ENCODE measurements at regions not wholly inside any gene's neighbourhood (a gene's known extent, or its start where the extent isn't known, plus 50 kb on each side); places are given as distances from the start of the nearest gene placed in this dataset.
"Not testable (repeated sequence)": the region's sequence is repeated elsewhere in the genome, so short reads cannot be mapped to it uniquely, and the experiment has no call there.

GRCh38 chr4:152185786-152186550, 349.9 kb downstream of the FBXW7 start:
- no peaks in the 10 kb centered on the region for H3K9me2 ChIP-seq (replicated peaks; ENCODE audit: insufficient read depth)
- H2AFZ ChIP-seq: no peak overlapping the region
- no peak overlapping the region for H3K4me3 ChIP-seq
- WGBS (ENCODE audit: low lambda C conversion rate, missing lambda C conversion rate): 81% methylated on average over 8 of the region's 8 CpGs
- TF ChIP-seq CTCF (IDR thresholded peaks at IDR 0.05; ENCODE audit: poor library complexity) (no peak), EZH2phosphoT487 (IDR thresholded peaks at IDR 0.05; ENCODE audit: low read depth, severe bottlenecking, unreplicated experiment) (no peak), EZH2 (IDR thresholded peaks at IDR 0.05; ENCODE audit: borderline replicate concordance) (no peak)
- no peaks in the 10 kb centered on the region for H3K27me3 ChIP-seq
- no peaks in the 10 kb centered on the region for H3K4me1 ChIP-seq (ENCODE audit: insufficient read depth)
- no peaks in the 10 kb centered on the region for H3K36me3 ChIP-seq (replicated peaks; ENCODE audit: insufficient read depth, low read depth)
- DNase-seq (ENCODE audit: low spot score): no peak
- no peak overlapping the region for H3K27ac ChIP-seq
- H4K20me1 ChIP-seq (ENCODE audit: insufficient read depth, poor library complexity, severe bottlenecking): no peaks in the 10 kb centered on the region
- no peaks in the 10 kb centered on the region for H3K79me2 ChIP-seq
- H3K4me2 ChIP-seq: no peak overlapping the region
- no peaks in the 10 kb centered on the region for H3K9me3 ChIP-seq (ENCODE audit: low read depth)

GRCh38 chr4:152181150-152181549, 354.7 kb downstream of the FBXW7 start:
- H2AFZ ChIP-seq: no peak overlapping the region
- TF ChIP-seq EZH2phosphoT487 (IDR thresholded peaks at IDR 0.05; ENCODE audit: low read depth, severe bottlenecking, unreplicated experiment): no peak
- TF ChIP-seq CTCF (IDR thresholded peaks at IDR 0.05; ENCODE audit: poor library complexity): no peak
- TF ChIP-seq EZH2 (IDR thresholded peaks at IDR 0.05; ENCODE audit: borderline replicate concordance): no peak
- no peak overlapping the region for H3K27ac ChIP-seq
- H4K20me1 ChIP-seq (ENCODE audit: insufficient read depth, poor library complexity, severe bottlenecking): no peaks in the 10 kb centered on the region
- no peaks in the 10 kb centered on the region for H3K9me2 ChIP-seq (replicated peaks; ENCODE audit: insufficient read depth)
- H3K4me1 ChIP-seq (ENCODE audit: insufficient read depth): no peaks in the 10 kb centered on the region
- DNase-seq (ENCODE audit: low spot score): no peak
- no peaks in the 10 kb centered on the region for H3K36me3 ChIP-seq (replicated peaks; ENCODE audit: insufficient read depth, low read depth)
- no peak overlapping the region for H3K4me3 ChIP-seq
- no peak overlapping the region for H3K4me2 ChIP-seq
- no peaks in the 10 kb centered on the region for H3K9me3 ChIP-seq (ENCODE audit: low read depth)
- no peaks in the 10 kb centered on the region for H3K79me2 ChIP-seq
- H3K27me3 ChIP-seq: no peaks in the 10 kb centered on the region
- WGBS (ENCODE audit: low lambda C conversion rate, missing lambda C conversion rate): 87% methylated on average over 7 of the region's 7 CpGs

- no peak for DNase-seq (ENCODE audit: low spot score)
- TF ChIP-seq CTCF (IDR thresholded peaks at IDR 0.05; ENCODE audit: poor library complexity): no peak
- no peak for TF ChIP-seq EZH2 (IDR thresholded peaks at IDR 0.05; ENCODE audit: borderline replicate concordance)
- TF ChIP-seq EZH2phosphoT487 (IDR thresholded peaks at IDR 0.05; ENCODE audit: low read depth, severe bottlenecking, unreplicated experiment): no peak
- no peaks in the 10 kb centered on the region for H3K9me3 ChIP-seq (ENCODE audit: low read depth)
- H2AFZ ChIP-seq: no peak overlapping the region
- H3K27me3 ChIP-seq: no peaks in the 10 kb centered on the region
- H4K20me1 ChIP-seq (ENCODE audit: insufficient read depth, poor library complexity, severe bottlenecking): no peaks in the 10 kb centered on the region
- no peak overlapping the region for H3K4me3 ChIP-seq
- 90% methylated on average over 2 of the region's 2 CpGs for WGBS (ENCODE audit: low lambda C conversion rate, missing lambda C conversion rate)
- H3K36me3 ChIP-seq (replicated peaks; ENCODE audit: insufficient read depth, low read depth): no peaks in the 10 kb centered on the region
- H3K4me2 ChIP-seq: no peak overlapping the region
- H3K27ac ChIP-seq: no peak overlapping the region
- no peaks in the 10 kb centered on the region for H3K9me2 ChIP-seq (replicated peaks; ENCODE audit: insufficient read depth)
- H3K4me1 ChIP-seq (ENCODE audit: insufficient read depth): no peaks in the 10 kb centered on the region
- H3K79me2 ChIP-seq: no peaks in the 10 kb centered on the region
Observed at GRCh38 chr4:152180369-152180768, 355.5 kb downstream of the FBXW7 start.

- H3K36me3 ChIP-seq (replicated peaks; ENCODE audit: insufficient read depth, low read depth); H3K4me1 ChIP-seq (ENCODE audit: insufficient read depth); DNase-seq (ENCODE audit: low spot score); H3K27me3 ChIP-seq; H3K9me2 ChIP-seq (replicated peaks; ENCODE audit: insufficient read depth); H3K4me2 ChIP-seq; H4K20me1 ChIP-seq (ENCODE audit: insufficient read depth, poor library complexity, severe bottlenecking); H3K9me3 ChIP-seq (ENCODE audit: low read depth); H3K27ac ChIP-seq; H3K4me3 ChIP-seq; H3K79me2 ChIP-seq; H2AFZ ChIP-seq: not testable (repeated sequence)
Observed at GRCh38 chr4:152177538-152177937, 358.4 kb downstream of the FBXW7 start.

Data from hepatocyte (in vitro differentiated cells).